Loucy (cell line): ENCODE measurements at regions not wholly inside any gene's neighbourhood (a gene's known extent, or its start where the extent isn't known, plus 50 kb on each side); places are given as distances from the start of the nearest gene placed in this dataset.
"Not testable (repeated sequence)": the region's sequence is repeated elsewhere in the genome, so short reads cannot be mapped to it uniquely, and the experiment has no call there.

Experiments
- H2AFZ ChIP-seq: fragments of 200-600 bp; sonication (generic); 2 replicates; pipeline ENCODE4 v1.6.0; 2016; ENCODE audit warnings: antibody characterized with exemption, mild to moderate bottlenecking, low read length, moderate library complexity
- H3F3A ChIP-seq: fragments of 200-600 bp; 2 replicates; pipeline ENCODE4 v1.6.0; 2016; ENCODE audit warnings: antibody characterized with exemption, low read depth, mild to moderate bottlenecking
- H3K27me3 ChIP-seq: fragments of 200-600 bp; sonication (generic); 2 replicates; pipeline ENCODE4 v1.6.1; 2014; ENCODE audit warnings: low read length, mild to moderate bottlenecking; ENCODE audit not compliant: insufficient read depth, poor library complexity, severe bottlenecking
- H3K36me3 ChIP-seq: fragments of 200-600 bp; sonication (generic); 2 replicates; pipeline ENCODE4 v1.6.1; 2016; ENCODE audit warnings: low read length; ENCODE audit not compliant: insufficient read depth
- H3K4me1 ChIP-seq: fragments of 200-600 bp; sonication (generic); 2 replicates; pipeline ENCODE4 v1.5.1; 2014; ENCODE audit warnings: low read length, mild to moderate bottlenecking; ENCODE audit not compliant: insufficient read depth, poor library complexity, severe bottlenecking
- H3K4me2 ChIP-seq: fragments of 200-600 bp; sonication (generic); 2 replicates; pipeline ENCODE4 v1.6.0; 2014; ENCODE audit warnings: antibody characterized with exemption, low read length, low read depth, mild to moderate bottlenecking; ENCODE audit not compliant: poor library complexity, severe bottlenecking
- H3K4me3 ChIP-seq: fragments of 200-600 bp; sonication (generic); 2 replicates; pipeline ENCODE4 v1.5.1; 2014; ENCODE audit warnings: low read length, mild to moderate bottlenecking, mixed read lengths; ENCODE audit not compliant: poor library complexity, severe bottlenecking
- H3K79me2 ChIP-seq: fragments of 200-600 bp; sonication (generic); 2 replicates; pipeline ENCODE4 v1.6.1; 2014; ENCODE audit warnings: low read length; ENCODE audit not compliant: insufficient read depth
- H3K9ac ChIP-seq: fragments of 200-600 bp; sonication (generic); 2 replicates; pipeline ENCODE4 v1.6.0; 2014; ENCODE audit warnings: mild to moderate bottlenecking, low read depth, low read length, moderate library complexity; ENCODE audit not compliant: poor library complexity, severe bottlenecking
- H3K9me2 ChIP-seq: fragments of 200-600 bp; sonication (generic); replicated peaks from 2 replicates; pipeline ENCODE4 v1.6.1; 2016; ENCODE audit warnings: low read depth, low read length, mixed read lengths
- H3K9me3 ChIP-seq: fragments of 200-600 bp; sonication (generic); 2 replicates; pipeline ENCODE4 v1.6.1; 2014; ENCODE audit warnings: mild to moderate bottlenecking, antibody characterized with exemption, low read length, low read depth; ENCODE audit not compliant: insufficient read depth
- H4K20me1 ChIP-seq: fragments of 200-600 bp; sonication (generic); 2 replicates; pipeline ENCODE4 v1.6.0; 2014; ENCODE audit warnings: antibody characterized with exemption, low read length, mild to moderate bottlenecking; ENCODE audit not compliant: insufficient read depth, poor library complexity, severe bottlenecking
- EZH2phosphoT487 ChIP-seq: fragments of 200-600 bp; IDR thresholded peaks from 2 replicates; pipeline ENCODE4 v1.6.1; 2018; ENCODE audit warnings: antibody characterized with exemption, mild to moderate bottlenecking, moderate library complexity, borderline replicate concordance
- TF ChIP-seq, protein P1 (sequence below): fragments of 200-600 bp; sonication (generic); conservative IDR thresholded peaks from 2 replicates; pipeline ENCODE4 v1.5.1; 2014; ENCODE audit warnings: mild to moderate bottlenecking, antibody characterized with exemption, low read length

DNA sequence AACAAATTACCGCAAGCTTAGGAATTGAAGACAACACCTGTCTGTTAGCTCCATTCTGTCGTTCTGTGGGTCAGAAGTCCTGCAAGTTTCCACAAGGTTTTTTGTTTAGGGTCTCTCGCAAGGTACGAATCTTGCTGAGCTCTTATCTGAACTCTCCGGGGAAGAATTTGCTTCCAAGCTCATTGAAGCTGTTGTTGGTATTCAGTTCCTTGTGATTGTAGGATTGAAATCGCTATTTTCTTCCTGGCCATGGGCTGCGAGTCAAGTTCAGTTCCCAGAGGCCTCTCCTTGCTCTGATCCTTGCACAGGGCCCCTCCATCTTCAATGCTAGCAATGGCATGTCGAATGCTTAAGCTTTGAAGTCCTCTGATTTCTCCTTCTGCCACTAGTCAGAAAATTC is 53.5 kb upstream of the CNTLN start:
- Histone ChIP-seq H3K27me3 (no peaks in the 10 kb centered on the region), H3K4me1 (peaks cover 3% of the 10 kb centered on the region), H3K9ac (no peak overlapping the region), H3K4me2 (no peak overlapping the region), H3F3A (no peaks in the 10 kb centered on the region), H3K9me2 (no peaks in the 10 kb centered on the region), H3K4me3 (no peak overlapping the region), H3K79me2 (no peaks in the 10 kb centered on the region), H3K36me3 (no peaks in the 10 kb centered on the region), H4K20me1 (no peaks in the 10 kb centered on the region), H3K9me3 (no peaks in the 10 kb centered on the region), H2AFZ (0 out of 2 replicates have a peak overlapping the region, but pooled peaks have one; percentile 10)
- no peak for TF ChIP-seq EZH2phosphoT487
- TF ChIP-seq, protein P1, sequence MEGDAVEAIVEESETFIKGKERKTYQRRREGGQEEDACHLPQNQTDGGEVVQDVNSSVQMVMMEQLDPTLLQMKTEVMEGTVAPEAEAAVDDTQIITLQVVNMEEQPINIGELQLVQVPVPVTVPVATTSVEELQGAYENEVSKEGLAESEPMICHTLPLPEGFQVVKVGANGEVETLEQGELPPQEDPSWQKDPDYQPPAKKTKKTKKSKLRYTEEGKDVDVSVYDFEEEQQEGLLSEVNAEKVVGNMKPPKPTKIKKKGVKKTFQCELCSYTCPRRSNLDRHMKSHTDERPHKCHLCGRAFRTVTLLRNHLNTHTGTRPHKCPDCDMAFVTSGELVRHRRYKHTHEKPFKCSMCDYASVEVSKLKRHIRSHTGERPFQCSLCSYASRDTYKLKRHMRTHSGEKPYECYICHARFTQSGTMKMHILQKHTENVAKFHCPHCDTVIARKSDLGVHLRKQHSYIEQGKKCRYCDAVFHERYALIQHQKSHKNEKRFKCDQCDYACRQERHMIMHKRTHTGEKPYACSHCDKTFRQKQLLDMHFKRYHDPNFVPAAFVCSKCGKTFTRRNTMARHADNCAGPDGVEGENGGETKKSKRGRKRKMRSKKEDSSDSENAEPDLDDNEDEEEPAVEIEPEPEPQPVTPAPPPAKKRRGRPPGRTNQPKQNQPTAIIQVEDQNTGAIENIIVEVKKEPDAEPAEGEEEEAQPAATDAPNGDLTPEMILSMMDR: no peak

DNA sequence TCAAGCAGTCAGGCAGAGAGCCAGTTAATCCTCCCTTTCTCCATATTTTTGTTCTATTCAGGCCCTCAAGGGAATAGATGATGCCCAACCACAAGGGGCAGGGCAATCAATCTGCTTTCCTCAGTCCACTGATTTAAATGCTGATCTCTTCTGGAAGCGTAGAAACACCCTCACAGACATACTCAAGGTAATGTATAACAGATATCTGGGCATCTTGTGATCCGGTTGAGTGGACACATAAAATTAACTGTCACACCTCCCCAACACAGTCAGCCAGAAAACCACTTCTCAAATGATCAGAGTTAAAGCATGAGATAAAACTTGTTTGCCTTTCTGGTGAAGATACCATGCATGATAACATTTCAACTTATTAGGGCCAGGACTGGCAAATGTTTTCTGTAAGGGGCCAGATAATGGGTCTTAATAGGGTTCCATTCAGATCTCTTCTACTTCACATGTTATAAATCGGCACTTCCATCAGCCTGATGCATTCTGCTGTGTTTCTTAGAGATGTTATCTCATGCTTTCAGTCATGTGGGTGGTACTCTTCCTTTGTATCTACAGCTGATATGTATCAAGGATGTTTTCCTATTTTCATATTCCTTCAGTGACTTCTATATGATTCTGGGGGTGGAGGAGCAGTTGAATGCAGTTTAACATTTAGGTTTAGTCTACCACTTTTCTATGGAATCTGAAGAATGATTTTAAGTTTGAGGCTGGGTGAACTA is 58.9 kb upstream of the CNTLN start:
- Histone ChIP-seq H3K9me3 (no peaks in the 10 kb centered on the region), H3K4me2 (peak overlapping the region; percentile 18), H3K9ac (no peak overlapping the region), H2AFZ (no peak overlapping the region), H3K9me2 (no peaks in the 10 kb centered on the region), H3F3A (no peaks in the 10 kb centered on the region), H3K4me3 (no peak overlapping the region), H3K79me2 (no peaks in the 10 kb centered on the region), H4K20me1 (no peaks in the 10 kb centered on the region), H3K36me3 (no peaks in the 10 kb centered on the region), H3K27me3 (no peaks in the 10 kb centered on the region), H3K4me1 (peaks cover 14% of the 10 kb centered on the region)
- no peak for TF ChIP-seq EZH2phosphoT487
- TF ChIP-seq, protein P1: peak; percentile 28; the same call in 1 of the 2 replicates

DNA sequence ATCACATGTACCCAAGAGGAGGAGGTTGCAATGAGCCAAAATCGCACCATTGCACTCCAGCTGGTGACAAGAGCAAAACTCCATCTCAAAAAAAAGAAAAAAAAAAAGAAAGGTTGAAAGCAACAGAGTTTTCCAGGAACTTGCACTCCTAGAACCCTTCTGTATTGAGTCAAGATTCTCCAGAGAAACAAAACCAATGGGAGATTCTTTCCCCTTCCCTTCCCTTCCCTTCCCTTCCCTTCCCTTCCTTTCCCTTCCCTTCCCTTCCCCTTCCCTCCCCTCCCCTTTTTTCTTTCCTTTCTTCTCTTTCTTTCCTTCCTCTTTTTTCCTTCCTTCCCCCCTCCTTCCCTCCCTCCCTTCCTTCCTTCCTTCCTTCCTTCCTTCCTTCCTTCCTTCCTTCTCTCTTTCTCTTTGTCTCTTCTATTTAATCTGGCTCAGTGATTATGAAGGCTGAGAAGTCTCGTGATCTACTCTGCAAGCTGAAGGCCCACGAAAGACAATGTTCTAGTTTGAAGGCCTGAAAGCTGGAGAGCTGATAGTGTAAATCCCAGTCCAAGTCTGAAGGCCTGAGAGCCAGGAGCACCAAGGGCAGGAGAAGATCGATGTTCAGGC is 59.6 kb upstream of the CNTLN start:
- H2AFZ ChIP-seq: no peak overlapping the region
- H3K36me3 ChIP-seq: no peaks in the 10 kb centered on the region
- TF ChIP-seq, protein P1: no peak
- TF ChIP-seq EZH2phosphoT487: no peak
- H3K9ac ChIP-seq: no peak overlapping the region
- H4K20me1 ChIP-seq: no peaks in the 10 kb centered on the region
- H3K4me1 ChIP-seq: peaks cover 14% of the 10 kb centered on the region
- H3K27me3 ChIP-seq: no peaks in the 10 kb centered on the region
- H3K4me2 ChIP-seq: peak overlapping the region; percentile 18
- H3K4me3 ChIP-seq: no peak overlapping the region
- H3K9me3 ChIP-seq: no peaks in the 10 kb centered on the region
- H3F3A ChIP-seq: no peaks in the 10 kb centered on the region
- no peaks in the 10 kb centered on the region for H3K9me2 ChIP-seq
- H3K79me2 ChIP-seq: no peaks in the 10 kb centered on the region

DNA sequence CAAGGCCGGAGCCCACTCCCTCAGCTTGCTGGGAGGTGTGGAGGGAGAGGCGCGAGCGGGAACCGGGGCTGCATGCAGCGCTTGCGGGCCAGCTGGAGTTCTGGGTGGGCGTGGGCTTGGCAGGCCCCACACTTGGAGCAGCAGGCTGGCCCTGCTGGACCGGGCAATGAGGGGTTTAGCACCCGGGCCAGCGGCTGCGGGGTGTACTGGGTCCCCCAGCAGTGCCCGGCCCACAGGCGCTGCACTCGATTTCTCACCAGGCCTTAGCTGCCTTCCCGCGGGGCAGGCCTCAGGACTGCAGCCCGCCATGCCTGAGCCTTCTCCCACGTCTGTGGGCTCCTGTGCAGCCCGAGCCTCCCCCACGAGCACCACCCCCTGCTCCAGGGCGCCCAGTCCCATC is 62.3 kb upstream of the CNTLN start:
- H3K4me2 ChIP-seq, H3K27me3 ChIP-seq, H3K4me3 ChIP-seq, H2AFZ ChIP-seq, H3K36me3 ChIP-seq, H3K9ac ChIP-seq, H3K79me2 ChIP-seq, H3K9me3 ChIP-seq, H4K20me1 ChIP-seq, H3K9me2 ChIP-seq, H3F3A ChIP-seq: not testable (repeated sequence)
- H3K4me1 ChIP-seq: peaks cover 14% of the 10 kb centered on the region
